NCI-H2171 (cell line): ENCODE measurements at regions not wholly inside any gene's neighbourhood (a gene's known extent, or its start where the extent isn't known, plus 50 kb on each side); places are given as distances from the start of the nearest gene placed in this dataset.

ENCODE experiments used
- DNase-seq: peaks from one replicate; lab custom pipeline; 2025; lab: John Stamatoyannopoulos, UW

DNA sequence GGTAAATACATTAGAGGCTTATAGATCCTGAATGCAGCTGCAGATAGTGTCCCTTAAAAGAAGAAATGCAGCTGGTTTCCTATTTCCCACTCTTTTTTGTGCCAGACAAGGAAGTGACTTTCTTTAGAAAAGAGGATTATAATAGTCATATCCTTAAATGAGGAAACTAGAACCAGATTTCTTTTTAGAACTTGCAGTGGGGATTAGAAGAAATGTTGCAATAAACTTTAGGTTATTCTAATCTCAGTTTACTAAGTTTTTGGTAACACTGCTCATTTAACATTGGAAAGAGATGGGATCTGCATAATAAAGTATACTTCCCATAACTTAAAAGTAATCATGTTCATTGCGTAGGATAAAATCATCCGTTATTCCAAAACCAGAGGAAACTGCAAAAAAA is 101.9 kb downstream of the SLIT2 start:
- DNase-seq, result no peak

DNA sequence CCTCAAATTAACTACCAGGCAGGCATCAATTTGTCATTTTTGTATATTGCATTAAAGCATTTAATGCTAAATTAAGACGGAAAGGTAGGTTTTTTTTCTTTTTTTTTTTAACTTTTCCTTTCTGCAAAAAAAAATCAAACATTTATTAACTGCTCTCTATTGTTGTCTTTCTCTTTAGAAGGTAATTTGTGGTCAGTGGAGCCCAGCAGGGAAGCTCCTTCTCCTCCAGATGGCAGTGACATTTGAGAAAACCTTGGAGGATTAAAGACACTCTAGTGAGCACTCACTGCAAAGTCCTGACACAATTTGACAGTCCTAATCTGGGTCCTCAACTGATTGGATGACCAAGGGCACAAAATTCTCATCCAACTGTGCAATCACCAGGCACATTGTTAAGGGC is 102.4 kb downstream of the SLIT2 start:
- DNase-seq, result peak; percentile 46

DNA sequence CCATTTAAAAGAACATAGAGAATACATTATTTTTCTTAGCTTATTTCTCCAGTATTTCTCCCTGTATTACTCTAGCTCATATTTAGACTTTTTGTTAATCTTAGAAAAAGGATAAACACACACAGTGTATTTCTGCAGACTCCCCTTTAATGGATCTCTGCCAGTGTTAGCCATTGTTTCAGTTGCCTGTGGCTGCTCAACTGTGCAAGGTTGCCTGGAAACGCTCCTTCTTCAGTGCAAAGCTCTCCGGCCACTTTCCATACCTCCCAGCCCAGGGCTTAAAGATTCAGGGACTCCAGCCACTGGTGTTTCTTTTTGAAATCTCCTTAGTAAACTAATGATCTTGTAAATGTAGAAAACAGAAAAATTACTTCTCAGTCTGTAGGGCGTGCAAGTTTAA is 104.9 kb downstream of the SLIT2 start:
- no peak for DNase-seq

DNA sequence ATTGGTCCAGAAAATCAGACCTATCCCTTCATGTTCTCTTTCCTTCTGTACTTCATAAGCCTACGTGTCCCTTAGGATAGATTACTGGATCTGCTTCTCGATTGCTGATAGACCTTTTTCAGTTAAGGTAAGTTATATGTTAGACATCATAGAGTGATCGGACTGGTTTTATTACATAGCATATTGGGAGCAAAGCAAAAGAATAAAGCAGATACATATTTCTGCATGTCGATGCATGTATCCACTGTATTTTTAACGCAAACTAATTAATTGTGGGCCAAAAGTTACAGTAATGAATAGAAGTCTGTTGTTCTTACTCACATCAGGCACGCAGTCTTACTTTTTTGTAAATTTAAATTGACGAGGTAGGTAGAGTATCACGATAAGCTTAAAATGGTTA is 106.4 kb downstream of the SLIT2 start:
- DNase-seq, result no peak

DNA sequence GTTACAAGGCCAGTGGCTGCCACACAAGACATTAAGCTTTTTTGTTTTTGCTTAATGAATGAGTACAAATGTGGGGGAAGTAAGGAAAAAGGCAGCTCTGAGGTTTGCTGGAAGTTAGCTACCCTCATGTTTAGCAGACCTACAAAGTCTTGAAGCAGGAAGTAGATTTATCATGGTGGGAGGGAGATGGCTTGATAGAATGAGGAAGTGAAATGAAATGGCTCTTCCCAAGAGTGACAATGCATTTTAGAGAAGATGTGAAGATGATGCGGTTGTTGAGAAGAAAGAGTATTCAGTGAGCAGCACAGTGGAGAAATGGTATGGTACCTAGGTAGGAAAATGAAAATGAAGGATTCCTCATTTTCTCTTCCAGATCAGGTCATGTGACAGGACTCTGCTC is 108.0 kb downstream of the SLIT2 start:
- no peak for DNase-seq

DNA sequence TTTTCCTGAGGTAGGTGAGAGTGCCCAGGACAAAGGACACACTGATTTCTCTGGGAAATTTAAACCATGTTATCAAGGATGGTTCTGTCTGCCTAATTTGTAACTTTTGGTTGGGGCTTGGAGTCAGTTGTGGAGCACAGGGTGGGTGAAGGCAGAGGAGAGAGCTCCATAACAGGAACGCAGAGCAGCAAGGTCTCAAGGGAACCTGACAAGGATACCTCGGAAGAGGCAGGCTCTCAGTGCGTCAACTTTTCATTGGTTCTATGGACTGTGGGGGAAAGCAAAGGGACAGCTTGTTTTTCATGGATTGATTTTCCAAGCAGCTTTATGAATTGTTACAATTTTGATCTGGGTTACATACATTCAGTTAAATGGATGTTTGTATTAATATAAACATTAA is 110.4 kb downstream of the SLIT2 start:
- DNase-seq, result no peak

DNA sequence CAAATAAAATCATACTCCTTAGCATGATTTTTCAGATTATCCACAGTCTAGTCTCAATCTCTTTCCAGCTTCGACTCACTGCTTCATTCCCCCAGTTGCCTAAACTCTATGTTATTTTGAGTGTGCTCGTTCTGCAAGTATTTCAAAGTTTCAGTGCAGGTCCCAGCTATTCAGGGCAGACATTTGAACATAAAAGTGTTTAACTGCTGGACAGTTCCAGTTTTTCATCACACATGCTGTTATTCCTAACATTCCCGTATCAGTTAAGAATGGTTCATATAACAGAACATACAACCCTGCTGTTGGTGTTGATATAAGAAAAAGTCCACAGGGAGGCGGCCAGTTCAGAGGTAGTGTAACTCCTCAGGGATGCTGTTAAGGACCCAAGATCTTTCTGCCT is 113.3 kb downstream of the SLIT2 start:
- no peak for DNase-seq

DNA sequence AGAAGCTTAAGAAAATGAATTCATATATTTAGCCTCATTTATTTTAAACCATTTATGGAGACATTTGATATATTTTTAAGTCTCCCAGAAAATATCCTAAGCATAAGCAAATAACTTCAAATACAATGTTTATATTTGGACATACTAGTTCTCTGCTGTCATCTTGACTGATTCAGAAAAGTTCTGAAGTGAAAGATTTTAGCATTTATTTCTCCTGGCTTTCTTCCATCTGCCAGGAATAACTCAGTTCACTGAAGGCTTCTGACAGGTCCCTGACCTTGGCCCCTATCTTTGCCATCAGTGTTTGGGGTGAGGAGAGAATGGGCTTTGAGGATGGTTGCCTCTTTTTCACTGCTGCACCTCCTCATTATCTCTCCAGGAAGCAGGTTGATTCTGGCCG is 115.7 kb downstream of the SLIT2 start:
- no peak for DNase-seq

DNA sequence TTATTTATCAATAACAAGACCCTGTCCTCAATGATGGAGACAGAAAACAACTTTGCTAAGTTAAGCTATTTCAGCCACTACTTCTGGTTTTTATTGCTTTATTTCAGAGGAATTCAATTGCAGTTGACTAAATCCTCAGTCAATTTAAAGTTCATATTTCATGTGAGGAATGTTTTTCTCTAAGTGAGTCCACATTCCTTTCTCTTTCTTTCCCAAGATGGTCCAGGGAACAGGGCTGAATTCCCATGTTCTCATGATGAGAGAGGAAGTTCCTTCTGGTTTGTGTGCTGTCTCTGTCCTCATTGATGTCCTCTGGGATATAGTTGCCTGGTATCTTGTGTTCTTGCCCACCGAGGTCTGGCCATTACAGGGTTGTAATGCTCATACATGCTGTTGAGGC is 117.2 kb downstream of the SLIT2 start:
- no peak for DNase-seq

DNA sequence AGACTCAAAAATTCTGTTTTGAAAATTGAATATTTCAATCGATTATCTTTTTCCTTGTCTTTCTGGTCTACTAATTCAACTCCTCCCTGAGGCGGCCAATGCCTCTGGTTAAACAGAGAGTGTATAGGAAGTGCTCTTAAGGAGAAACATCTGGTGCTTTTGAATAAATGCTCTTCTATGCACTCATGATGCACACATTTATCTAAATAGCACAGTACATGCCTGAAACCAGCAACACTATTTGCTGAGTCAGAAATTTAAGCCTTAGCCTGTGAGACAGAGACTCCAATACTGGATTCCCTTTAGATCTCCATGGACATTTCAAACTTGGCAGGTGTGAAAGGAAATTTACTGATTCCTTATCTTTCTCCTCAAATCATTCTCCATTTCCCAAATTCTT is 118.6 kb downstream of the SLIT2 start:
- no peak for DNase-seq

DNA sequence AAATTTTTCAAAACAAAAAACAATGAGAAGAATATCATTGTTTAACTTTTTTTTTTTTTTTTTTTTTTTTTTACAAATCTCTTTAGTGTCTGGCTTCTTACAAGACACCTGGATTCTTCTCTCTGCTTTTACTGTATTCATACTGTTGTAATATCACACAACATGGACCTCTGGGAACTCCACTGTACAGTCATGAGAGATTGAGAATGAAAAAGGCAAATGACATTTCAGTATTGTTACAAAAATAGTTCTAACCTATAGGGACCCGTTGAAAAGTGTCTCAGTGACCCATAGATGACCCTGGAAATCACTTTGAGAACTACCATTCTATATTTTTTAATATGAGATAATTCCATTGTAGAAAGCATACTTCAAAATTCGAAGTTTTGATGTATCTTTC is 124.4 kb downstream of the SLIT2 start:
- no peak for DNase-seq

DNA sequence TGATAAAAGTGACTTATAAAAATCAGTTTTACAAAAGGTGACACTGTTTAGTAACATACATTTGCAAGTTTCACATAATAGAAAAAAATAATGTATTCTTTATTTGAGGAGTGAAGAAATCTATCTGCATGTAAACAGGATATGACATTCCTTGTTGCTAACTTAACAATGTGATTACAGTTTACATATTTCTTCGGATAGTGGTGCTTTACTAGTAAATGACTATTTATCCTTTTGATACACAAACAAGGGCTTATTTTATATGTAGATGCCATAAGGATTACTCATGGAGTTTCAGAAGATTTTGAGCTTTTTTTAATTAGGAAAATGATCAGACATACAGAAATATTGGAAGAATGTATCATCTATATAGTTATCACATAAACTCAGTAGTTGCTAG is 126.5 kb downstream of the SLIT2 start:
- no peak for DNase-seq

DNA sequence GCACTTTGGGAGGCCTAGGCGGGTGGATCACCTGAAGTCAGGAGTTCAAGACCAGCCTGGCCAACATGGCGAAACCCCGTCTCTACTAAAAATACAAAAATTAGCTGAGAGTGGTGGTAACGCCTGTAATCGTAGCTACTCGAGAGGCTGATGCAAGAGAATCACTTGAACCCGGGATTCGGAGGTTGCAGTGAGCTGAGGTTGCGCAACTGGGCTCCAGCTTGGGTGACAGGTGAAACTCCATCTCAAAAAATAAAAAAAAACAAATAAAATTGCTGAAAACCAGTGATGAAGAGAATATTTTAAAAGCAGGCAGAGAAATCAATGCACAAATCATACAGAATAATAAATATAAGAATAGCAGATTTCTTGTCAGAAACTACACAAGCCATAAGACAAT is 129.3 kb downstream of the SLIT2 start:
- DNase-seq, result no peak

DNA sequence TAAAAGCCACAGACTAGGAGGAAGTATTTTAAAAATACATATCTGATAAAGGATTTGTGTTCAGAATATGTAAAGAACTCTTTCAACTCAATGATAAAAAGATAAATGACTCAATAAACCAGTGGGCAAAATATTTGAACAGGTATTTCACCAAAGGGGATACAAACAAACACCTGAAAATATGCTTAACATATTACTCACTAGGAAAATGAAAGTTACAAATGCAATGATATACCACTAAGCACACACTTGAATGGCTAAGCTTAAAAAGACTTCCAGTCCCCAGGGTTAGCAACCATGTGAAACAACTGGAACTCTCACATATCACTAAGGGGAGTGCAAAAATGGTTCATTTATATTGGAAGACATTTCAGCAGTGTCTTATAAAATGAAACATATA is 131.6 kb downstream of the SLIT2 start:
- DNase-seq, result no peak

DNA sequence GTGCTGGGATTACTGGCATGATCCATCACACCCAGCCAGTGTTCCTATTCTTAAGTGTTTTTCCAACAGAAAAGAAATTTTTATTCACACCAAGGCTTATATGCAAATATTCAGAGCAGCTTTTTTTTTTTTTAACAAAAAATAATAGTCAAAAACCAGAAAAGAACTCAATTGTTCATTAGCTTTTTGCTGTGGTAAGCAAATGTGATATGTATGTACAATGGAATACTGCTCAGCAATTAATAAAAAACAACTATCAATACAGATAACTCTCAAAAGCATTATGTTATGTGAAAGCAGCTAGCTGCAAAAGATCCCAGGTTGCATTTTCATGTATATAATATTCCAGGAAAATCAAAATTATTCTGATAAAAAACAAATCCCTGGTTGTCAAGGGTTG is 132.3 kb downstream of the SLIT2 start:
- no peak for DNase-seq

DNA sequence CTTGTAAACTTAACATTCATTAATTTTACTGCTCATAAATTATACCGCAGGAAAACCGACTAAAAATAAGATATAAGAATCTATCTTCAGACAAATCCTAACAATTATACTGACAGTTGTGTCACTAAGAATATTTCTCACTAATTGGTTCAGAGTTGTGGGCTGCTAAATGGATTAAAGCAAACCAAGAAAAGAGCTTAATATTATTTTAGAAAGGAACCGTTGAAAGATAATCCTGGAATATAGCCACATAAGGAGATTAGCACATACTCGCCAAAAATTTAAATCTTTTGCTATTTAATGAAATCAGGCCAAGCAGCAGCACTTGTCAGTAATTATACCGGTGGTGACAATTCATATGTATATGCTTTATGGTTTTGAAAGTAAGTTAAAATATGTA is 132.8 kb downstream of the SLIT2 start:
- DNase-seq, result no peak

DNA sequence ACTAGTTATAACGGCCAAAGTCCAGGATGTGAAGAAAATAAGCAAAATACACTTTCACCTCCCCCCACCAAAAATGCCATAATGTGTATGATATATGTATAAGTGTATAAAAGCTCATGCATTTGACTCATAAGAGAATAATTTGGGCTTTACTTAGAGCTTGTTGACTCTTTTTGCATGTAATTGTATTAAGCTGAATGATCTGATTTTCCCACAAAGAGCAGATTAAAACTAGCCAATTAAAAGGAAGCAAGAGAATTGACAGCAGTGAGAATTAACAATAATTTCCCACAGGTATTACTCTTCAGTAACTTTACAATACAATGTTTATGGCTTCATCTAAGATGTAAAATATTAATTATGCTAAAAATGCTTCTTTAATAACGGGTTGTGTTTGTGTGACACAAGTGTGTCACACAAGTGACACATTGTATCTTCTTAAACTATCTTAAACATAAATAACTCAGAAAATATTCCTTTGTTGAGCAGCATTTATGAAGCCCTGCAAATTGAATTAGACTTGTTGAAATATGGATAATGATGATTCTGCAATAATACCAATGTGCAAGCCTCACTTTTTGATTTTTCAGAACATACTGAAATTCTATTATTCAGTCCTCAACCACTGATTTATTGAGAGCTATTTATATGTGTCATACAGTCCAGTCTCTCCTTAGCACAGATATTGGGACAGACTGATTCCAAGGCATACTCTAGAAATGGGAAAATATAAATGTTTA is 134.5 kb downstream of the SLIT2 start:
- DNase-seq, result no peak

DNA sequence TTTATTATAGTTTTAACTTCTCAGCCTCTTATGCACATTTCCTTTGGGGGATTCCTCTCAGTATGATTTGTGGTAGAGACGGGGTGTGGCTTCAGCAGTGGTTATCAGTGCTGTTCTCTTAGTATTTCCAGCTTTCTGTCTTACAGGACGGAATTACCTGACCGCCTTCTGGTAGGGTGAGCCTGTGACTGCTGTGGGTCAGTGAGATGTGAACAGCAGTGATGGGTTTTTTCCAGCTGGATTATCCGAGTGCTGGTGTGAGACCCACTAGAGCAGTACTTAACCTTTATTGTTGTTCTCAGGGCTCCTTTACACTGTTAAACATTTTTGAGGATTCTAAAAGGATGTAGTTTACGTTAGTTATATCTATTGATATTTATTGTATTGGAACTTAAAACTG is 135.2 kb downstream of the SLIT2 start:
- DNase-seq, result no peak

DNA sequence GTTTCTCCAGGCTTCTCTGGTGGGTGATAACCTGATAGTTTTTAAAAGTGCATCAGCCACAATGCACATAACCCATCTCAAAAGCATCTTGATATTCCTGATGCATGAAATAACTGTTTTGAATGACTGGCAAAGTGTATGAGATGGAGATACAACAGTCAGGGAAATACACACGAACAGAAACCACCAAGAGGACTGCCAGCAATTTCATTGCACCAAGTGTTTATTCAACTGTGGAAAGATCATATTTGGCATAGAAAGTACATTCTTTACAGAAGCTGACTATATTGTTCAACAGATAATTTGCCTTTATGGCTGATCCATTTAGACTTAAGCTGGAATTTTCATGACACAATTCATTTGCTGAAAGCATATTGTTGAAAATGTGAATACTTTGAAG is 139.5 kb downstream of the SLIT2 start:
- DNase-seq, result no peak

DNA sequence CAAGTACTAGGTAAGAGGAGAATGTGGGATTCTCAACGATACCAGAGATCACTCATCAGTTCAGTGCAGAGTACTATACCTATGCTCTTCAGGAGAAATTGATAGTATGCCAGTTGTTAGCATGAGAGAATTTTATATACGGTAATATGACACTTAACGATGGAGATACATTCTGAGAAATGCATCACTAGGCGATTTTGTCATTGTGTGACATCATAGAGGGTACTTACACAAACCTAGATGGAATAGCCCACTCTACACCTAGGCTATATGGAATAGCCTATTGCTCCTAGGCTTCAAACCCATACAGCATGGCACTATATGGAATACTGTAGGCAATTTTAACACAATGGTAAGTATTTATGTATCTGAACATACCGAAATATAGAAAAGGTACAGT is 140.2 kb downstream of the SLIT2 start:
- DNase-seq, result no peak

DNA sequence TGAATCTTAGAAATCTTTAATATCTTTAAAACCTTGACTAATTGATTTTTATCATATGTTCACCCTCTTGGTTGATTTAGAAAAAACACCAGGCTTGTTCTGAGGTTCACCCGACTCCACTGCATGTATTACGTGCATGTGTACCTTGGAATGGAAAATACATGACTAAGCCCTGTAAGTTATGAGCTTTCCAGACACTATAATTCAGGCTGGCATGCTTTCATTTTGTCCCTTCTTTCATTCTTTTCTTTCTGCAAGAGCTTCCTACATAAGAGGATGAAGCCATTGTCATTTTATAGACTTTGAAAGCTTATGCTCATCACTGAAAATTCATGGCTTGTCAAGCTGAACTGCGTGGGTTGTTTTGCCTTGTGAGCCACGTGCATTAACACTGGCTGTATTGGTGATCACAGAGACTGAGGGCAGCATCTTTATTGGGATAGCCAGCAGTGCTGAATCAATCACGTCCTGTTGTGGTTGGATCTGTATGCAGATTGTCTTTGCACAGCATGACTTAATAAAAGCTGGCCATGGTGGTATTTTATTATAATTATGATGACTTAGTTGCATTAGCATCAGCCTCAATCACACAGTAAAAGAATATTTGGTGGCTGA is 141.9 kb downstream of the SLIT2 start:
- no peak for DNase-seq

DNA sequence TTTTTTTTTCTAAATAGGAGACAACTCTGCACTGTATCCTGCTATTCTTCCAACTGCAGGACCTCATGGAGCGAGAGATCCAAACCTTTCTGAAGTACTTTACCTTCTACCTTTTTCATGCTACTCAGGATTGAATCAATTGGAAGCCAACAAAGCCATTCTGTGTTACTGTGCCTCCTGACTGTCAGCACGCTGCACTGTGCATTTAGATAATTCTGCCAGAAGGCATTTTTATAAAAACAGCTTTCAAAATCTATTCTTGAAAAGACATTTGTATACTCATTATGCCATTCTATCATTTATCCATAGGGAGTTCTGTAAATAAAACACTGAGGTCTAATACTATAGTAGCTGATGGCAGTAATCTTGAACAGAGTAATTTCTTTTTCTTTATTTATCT is 142.8 kb downstream of the SLIT2 start:
- no peak for DNase-seq

DNA sequence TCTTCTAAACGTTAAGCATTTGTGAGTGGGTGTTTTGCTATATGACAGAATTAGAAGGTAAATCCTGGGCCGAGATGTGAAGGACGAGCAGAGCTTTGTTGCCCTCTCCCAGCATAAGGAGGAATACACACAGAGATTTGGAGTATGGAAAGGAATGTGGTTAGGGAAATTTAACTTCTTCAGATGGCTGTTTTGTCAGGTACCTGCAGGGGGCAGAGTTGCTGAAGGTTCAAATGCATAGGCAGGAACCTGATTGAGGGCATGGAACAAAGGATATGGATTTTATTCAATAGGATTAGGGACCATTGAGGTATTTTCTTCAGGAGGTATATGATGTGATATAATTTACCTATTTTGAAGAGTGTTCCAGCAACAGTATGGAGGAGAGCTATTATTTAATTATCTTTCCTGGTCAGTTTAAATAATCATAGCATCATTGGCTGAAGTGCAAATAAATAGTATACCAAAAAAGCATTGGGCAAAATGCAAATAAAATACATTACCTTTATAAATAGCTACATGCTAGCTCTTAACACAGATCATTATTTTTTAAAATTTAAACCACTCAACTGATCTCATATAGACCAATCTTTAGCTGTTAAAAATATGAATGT is 143.6 kb downstream of the SLIT2 start:
- DNase-seq, result no peak

DNA sequence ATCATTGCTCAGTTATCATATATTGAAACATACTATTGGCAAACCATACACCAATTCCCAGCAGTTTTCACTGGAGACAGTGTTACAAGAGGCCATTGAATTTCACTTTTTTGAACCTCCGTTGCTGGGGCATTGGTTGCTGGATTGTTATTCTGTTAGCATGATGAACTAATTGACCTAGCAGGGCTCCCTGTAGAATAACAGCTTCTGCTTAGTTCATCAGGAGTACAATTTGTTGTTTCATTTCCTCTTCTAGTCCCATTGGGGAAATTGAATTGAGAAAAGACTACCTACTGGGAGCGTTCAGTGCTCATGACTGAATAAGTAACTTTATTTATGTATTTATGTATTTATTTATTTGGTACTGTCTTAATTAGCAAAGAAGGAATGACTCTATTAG is 151.6 kb downstream of the SLIT2 start:
- no peak for DNase-seq
